SK-N-SH treated with all-trans-retinoic acid at 6 μM for 48 hours (cell line): ENCODE measurements at regions not wholly inside any gene's neighbourhood (a gene's known extent, or its start where the extent isn't known, plus 50 kb on each side); places are given as distances from the start of the nearest gene placed in this dataset.

Source experiments
- ARNTL ChIP-seq: fragments of 450-650 bp; formaldehyde crosslinking; IDR thresholded peaks from 2 replicates; pipeline ENCODE4 v1.5.0; 2020; ENCODE audit warnings: low read depth, mild to moderate bottlenecking, moderate library complexity, borderline replicate concordance
- CSDC2 ChIP-seq: fragments of 250-450 bp; sonication (Bioruptor Pico); IDR thresholded peaks from 2 replicates; pipeline ENCODE4 v1.5.0; 2020; ENCODE audit warnings: mild to moderate bottlenecking, moderate library complexity
- OSR1 ChIP-seq: fragments of 250-450 bp; sonication (Bioruptor Pico); IDR thresholded peaks from 2 replicates; pipeline ENCODE4 v1.8.0; 2022; ENCODE audit warnings: moderate library complexity, mild to moderate bottlenecking, inconsistent platforms
- PPARA ChIP-seq: fragments of 250-450 bp; sonication (Bioruptor Pico); IDR thresholded peaks from 2 replicates; pipeline ENCODE4 v1.5.0; 2020; ENCODE audit warnings: mild to moderate bottlenecking, borderline replicate concordance
- RARB ChIP-seq: fragments of 250-450 bp; sonication (Bioruptor Pico); IDR thresholded peaks from 2 replicates; pipeline ENCODE4 v1.8.0; 2021; ENCODE audit warnings: mild to moderate bottlenecking, moderate library complexity
- ZC3H10 ChIP-seq: fragments of 250-450 bp; sonication (Bioruptor Pico); IDR thresholded peaks from 2 replicates; pipeline ENCODE4 v1.5.1; 2021; ENCODE audit warnings: mild to moderate bottlenecking, moderate library complexity
- ZFP3 ChIP-seq: fragments of 250-450 bp; sonication (Bioruptor Pico); IDR thresholded peaks from 2 replicates; pipeline ENCODE4 v1.5.0; 2020; ENCODE audit warnings: mild to moderate bottlenecking, moderate library complexity
- ZNF565 ChIP-seq: fragments of 450-650 bp; formaldehyde crosslinking; conservative IDR thresholded peaks from 2 replicates; pipeline ENCODE4 v1.5.0; 2020; ENCODE audit warnings: low read depth, mild to moderate bottlenecking, moderate library complexity
- ZNF70 ChIP-seq: fragments of 450-650 bp; formaldehyde crosslinking; IDR thresholded peaks from 2 replicates; pipeline ENCODE4 v1.5.0; 2020; ENCODE audit warnings: mild to moderate bottlenecking, moderate library complexity
- ZNF8 ChIP-seq: fragments of 450-650 bp; formaldehyde crosslinking; IDR thresholded peaks from 2 replicates; pipeline ENCODE4 v1.5.0; 2020; ENCODE audit warnings: mild to moderate bottlenecking, moderate library complexity
- TF ChIP-seq, protein P1 (sequence below): fragments of 250-450 bp; sonication (Bioruptor Pico); IDR thresholded peaks from 2 replicates; pipeline ENCODE4 v1.5.0; 2020; ENCODE audit warnings: mild to moderate bottlenecking, moderate library complexity
- TF ChIP-seq, protein P2 (sequence below): fragments of 250-450 bp; sonication (Bioruptor Pico); IDR thresholded peaks from 2 replicates; pipeline ENCODE4 v1.8.0; 2020; ENCODE audit warnings: mild to moderate bottlenecking, moderate library complexity, borderline replicate concordance

DNA sequence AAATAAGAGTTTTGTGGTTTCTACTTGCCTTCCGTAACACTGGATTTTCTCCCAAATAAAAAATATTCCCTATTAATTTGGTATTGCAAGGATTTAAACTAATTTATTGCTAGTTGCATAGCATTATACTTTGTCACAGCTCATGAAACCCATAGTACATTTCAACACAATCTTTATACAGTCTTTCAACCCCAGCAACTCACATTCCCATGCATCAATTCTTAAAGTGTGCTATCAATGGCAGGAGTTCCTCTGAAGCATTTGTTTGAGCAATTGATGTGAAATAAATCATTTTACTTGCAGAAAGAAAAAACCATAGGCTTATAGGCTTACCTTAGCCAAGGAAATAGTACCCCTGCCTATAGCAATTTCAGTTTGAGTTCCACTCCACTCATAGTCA, 251.9 kb downstream of the PAPSS1 start:
- no peak for TF ChIP-seq ZFP3 (CRISPR knock-in tag)
- TF ChIP-seq, protein P1, sequence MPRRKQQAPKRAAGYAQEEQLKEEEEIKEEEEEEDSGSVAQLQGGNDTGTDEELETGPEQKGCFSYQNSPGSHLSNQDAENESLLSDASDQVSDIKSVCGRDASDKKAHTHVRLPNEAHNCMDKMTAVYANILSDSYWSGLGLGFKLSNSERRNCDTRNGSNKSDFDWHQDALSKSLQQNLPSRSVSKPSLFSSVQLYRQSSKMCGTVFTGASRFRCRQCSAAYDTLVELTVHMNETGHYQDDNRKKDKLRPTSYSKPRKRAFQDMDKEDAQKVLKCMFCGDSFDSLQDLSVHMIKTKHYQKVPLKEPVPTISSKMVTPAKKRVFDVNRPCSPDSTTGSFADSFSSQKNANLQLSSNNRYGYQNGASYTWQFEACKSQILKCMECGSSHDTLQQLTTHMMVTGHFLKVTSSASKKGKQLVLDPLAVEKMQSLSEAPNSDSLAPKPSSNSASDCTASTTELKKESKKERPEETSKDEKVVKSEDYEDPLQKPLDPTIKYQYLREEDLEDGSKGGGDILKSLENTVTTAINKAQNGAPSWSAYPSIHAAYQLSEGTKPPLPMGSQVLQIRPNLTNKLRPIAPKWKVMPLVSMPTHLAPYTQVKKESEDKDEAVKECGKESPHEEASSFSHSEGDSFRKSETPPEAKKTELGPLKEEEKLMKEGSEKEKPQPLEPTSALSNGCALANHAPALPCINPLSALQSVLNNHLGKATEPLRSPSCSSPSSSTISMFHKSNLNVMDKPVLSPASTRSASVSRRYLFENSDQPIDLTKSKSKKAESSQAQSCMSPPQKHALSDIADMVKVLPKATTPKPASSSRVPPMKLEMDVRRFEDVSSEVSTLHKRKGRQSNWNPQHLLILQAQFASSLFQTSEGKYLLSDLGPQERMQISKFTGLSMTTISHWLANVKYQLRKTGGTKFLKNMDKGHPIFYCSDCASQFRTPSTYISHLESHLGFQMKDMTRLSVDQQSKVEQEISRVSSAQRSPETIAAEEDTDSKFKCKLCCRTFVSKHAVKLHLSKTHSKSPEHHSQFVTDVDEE (CRISPR knock-in tag), result no peak
- TF ChIP-seq ARNTL (CRISPR knock-in tag), result no peak
- no peak for TF ChIP-seq ZNF8 (CRISPR knock-in tag)
- TF ChIP-seq CSDC2 (CRISPR knock-in tag), result no peak
- no peak for TF ChIP-seq ZNF70
- TF ChIP-seq ZNF565 (CRISPR knock-in tag), result no peak
- TF ChIP-seq ZC3H10 (CRISPR knock-in tag), result no peak
- no peak for TF ChIP-seq RARB (CRISPR knock-in tag)
- TF ChIP-seq, protein P2, sequence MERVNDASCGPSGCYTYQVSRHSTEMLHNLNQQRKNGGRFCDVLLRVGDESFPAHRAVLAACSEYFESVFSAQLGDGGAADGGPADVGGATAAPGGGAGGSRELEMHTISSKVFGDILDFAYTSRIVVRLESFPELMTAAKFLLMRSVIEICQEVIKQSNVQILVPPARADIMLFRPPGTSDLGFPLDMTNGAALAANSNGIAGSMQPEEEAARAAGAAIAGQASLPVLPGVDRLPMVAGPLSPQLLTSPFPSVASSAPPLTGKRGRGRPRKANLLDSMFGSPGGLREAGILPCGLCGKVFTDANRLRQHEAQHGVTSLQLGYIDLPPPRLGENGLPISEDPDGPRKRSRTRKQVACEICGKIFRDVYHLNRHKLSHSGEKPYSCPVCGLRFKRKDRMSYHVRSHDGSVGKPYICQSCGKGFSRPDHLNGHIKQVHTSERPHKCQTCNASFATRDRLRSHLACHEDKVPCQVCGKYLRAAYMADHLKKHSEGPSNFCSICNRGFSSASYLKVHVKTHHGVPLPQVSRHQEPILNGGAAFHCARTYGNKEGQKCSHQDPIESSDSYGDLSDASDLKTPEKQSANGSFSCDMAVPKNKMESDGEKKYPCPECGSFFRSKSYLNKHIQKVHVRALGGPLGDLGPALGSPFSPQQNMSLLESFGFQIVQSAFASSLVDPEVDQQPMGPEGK (CRISPR knock-in tag), result no peak
- TF ChIP-seq PPARA (CRISPR knock-in tag), result no peak
- TF ChIP-seq OSR1 (CRISPR knock-in tag), result no peak
